H1 (cell line): ENCODE measurements at regions not wholly inside any gene's neighbourhood (a gene's known extent, or its start where the extent isn't known, plus 50 kb on each side); places are given as distances from the start of the nearest gene placed in this dataset.

ENCODE experiments used
- CTCF ChIA-PET: fragments of 300-600 bp; sonication (Branson Sonifier 250); formaldehyde crosslinking; loops from one replicate; lab custom pipeline; 2021; ENCODE audit not compliant: partially characterized antibody; lab: Charles Lee
- POLR2A ChIA-PET: fragments of 300-600 bp; sonication (Branson Sonifier 250); formaldehyde crosslinking; loops from one replicate; lab custom pipeline; 2021; ENCODE audit warnings: inconsistent platforms; ENCODE audit not compliant: partially characterized antibody; lab: Charles Lee
- DNase-seq, 2 experiments: peaks; one replicate each; pipeline versions ENCODE4 v3.0.0 to v3.0.0-alpha.2; 2010 to 2022; ENCODE audit warnings: low spot score in 2 of 2, low read depth in 1 of 2, mixed read lengths in 1 of 2
- FAIRE-seq: peaks from 2 replicates; lab custom pipeline; 2011; peaks lifted over from hg19 to GRCh38; lab: Jason Lieb, UNC
- H2AFZ ChIP-seq: 2 replicates; pipeline ENCODE4 v1.8.1; 2012; ENCODE audit warnings: low read length, inconsistent platforms
- H2AK5ac ChIP-seq: 2 replicates; pipeline ENCODE4 v1.6.1; 2013; ENCODE audit warnings: low read depth, low read length
- H2BK120ac ChIP-seq: replicated peaks from 2 replicates; pipeline ENCODE3; 2013; ENCODE audit warnings: low read depth, low read length, inconsistent platforms
- H2BK12ac ChIP-seq: 2 replicates; pipeline ENCODE4 v1.6.1; 2013; ENCODE audit warnings: low read depth, low read length
- H2BK15ac ChIP-seq: 2 replicates; pipeline ENCODE4 v1.6.1; 2013; ENCODE audit warnings: low read length
- H2BK20ac ChIP-seq: 2 replicates; pipeline ENCODE4 v1.6.1; 2013; ENCODE audit warnings: low read length
- H2BK5ac ChIP-seq: 2 replicates; pipeline ENCODE4 v1.6.1; 2013; ENCODE audit warnings: low read depth, low read length
- H3K14ac ChIP-seq: 2 replicates; pipeline ENCODE4 v1.6.1; 2013; ENCODE audit warnings: inconsistent platforms; ENCODE audit not compliant: insufficient read length
- H3K18ac ChIP-seq: 2 replicates; pipeline ENCODE4 v1.6.1; 2013; ENCODE audit warnings: low read length; ENCODE audit errors: extremely low read depth
- H3K23ac ChIP-seq: 2 replicates; pipeline ENCODE4 v1.6.1; 2013; ENCODE audit warnings: inconsistent platforms; ENCODE audit not compliant: insufficient read length
- H3K23me2 ChIP-seq: 2 replicates; pipeline ENCODE4 v1.6.1; 2013; ENCODE audit warnings: low read depth, low read length
- H3K27ac ChIP-seq: 2 replicates; pipeline ENCODE4 v1.6.1; 2011; ENCODE audit warnings: low read depth, low read length, inconsistent platforms
- H3K27me3 ChIP-seq, 4 experiments: replicated peaks in 1 of 4; 1 replicate in 1 of 4; 2 replicates in 3 of 4; pipeline versions ENCODE4 v1.6.1 to v1.8.1; 2011 to 2013; ENCODE audit warnings: low read length in 3 of 4, mild to moderate bottlenecking in 3 of 4, inconsistent platforms in 2 of 4, mixed read lengths in 2 of 4, moderate library complexity in 1 of 4; ENCODE audit not compliant: control insufficient read depth in 3 of 4, insufficient read depth in 3 of 4; ENCODE audit errors: extremely low read depth in 1 of 4
- H3K36me3 ChIP-seq, 4 experiments: 2 replicates each; pipeline versions ENCODE4 v1.6.1 to v1.8.1; 2011 to 2013; ENCODE audit warnings: mild to moderate bottlenecking in 4 of 4, low read length in 3 of 4, moderate library complexity in 2 of 4, control low read depth in 1 of 4, inconsistent platforms in 1 of 4; ENCODE audit not compliant: insufficient read depth in 4 of 4, control insufficient read depth in 2 of 4
- H3K4ac ChIP-seq: replicated peaks from 2 replicates; pipeline ENCODE3; 2013; ENCODE audit warnings: low read length, low read depth, mixed read lengths, inconsistent platforms; ENCODE audit not compliant: insufficient read length
- H3K4me1 ChIP-seq, 4 experiments: replicated peaks in 1 of 4; 1 replicate in 1 of 4; 2 replicates in 3 of 4; pipeline versions ENCODE4 v1.6.1 to v1.8.1; 2011 to 2013; ENCODE audit warnings: low read length in 3 of 4, inconsistent platforms in 2 of 4, mixed read lengths in 1 of 4; ENCODE audit not compliant: insufficient read depth in 4 of 4, control insufficient read depth in 3 of 4
- H3K4me2 ChIP-seq, 2 experiments: 2 replicates each; pipeline versions ENCODE4 v1.6.1 to v1.8.1; 2011 to 2013; ENCODE audit warnings: low read depth in 2 of 2, low read length in 2 of 2, control low read depth in 1 of 2, inconsistent platforms in 1 of 2, mild to moderate bottlenecking in 1 of 2; ENCODE audit not compliant: insufficient read depth in 1 of 2
- H3K4me3 ChIP-seq, 4 experiments: fragments of 200-600, 300-600 bp in 1 of 4; sonication (generic), shearing (Covaris generic), sonication (Bioruptor Twin) in 1 of 4; 2 replicates each; pipeline versions ENCODE4 v1.5.1 to v1.8.1; 2011 to 2016; ENCODE audit warnings: low read length in 4 of 4, low read depth in 3 of 4, control low read depth in 2 of 4, inconsistent platforms in 2 of 4, mild to moderate bottlenecking in 2 of 4, mixed read lengths in 1 of 4, moderate library complexity in 1 of 4; ENCODE audit not compliant: insufficient read depth in 2 of 4; ENCODE audit errors: extremely low read depth in 1 of 4
- H3K56ac ChIP-seq: replicated peaks from 2 replicates; pipeline ENCODE3; 2013; ENCODE audit warnings: low read depth, mild to moderate bottlenecking, mixed read lengths, low read length, inconsistent platforms; ENCODE audit not compliant: insufficient read length
- H3K79me1 ChIP-seq: 2 replicates; pipeline ENCODE4 v1.6.1; 2013; ENCODE audit warnings: low read depth, low read length, control low read depth
- H3K79me2 ChIP-seq, 2 experiments: 2 replicates each; pipeline versions ENCODE4 v1.6.1 to v1.8.1; 2012 to 2013; ENCODE audit warnings: low read length in 2 of 2, mild to moderate bottlenecking in 2 of 2, inconsistent platforms in 1 of 2; ENCODE audit not compliant: insufficient read depth in 2 of 2, control insufficient read depth in 1 of 2
- H3K9ac ChIP-seq, 4 experiments: replicated peaks in 1 of 4; 1 replicate in 1 of 4; 2 replicates in 3 of 4; pipeline versions ENCODE4 v1.6.1 to v1.8.1; 2011 to 2013; ENCODE audit warnings: low read depth in 3 of 4, low read length in 3 of 4, control low read depth in 2 of 4, mild to moderate bottlenecking in 2 of 4, moderate library complexity in 2 of 4, inconsistent platforms in 1 of 4; ENCODE audit errors: extremely low read depth in 1 of 4
- H3K9me3 ChIP-seq, 2 experiments: 2 replicates each; pipeline versions ENCODE4 v1.6.1 to v1.8.1; 2012 to 2013; ENCODE audit warnings: mild to moderate bottlenecking in 2 of 2, moderate library complexity in 2 of 2, control low read depth in 1 of 2, inconsistent platforms in 1 of 2, low read depth in 1 of 2, low read length in 1 of 2, mixed read lengths in 1 of 2; ENCODE audit not compliant: insufficient read depth in 2 of 2
- H4K20me1 ChIP-seq, 2 experiments: replicated peaks in 1 of 2; 2 replicates each; pipeline versions ENCODE3 to v1.8.1; 2011 to 2013; ENCODE audit warnings: inconsistent platforms in 2 of 2, low read length in 2 of 2, mild to moderate bottlenecking in 1 of 2; ENCODE audit not compliant: insufficient read depth in 2 of 2, control insufficient read depth in 1 of 2
- H4K5ac ChIP-seq: 2 replicates; pipeline ENCODE4 v1.6.1; 2013; ENCODE audit warnings: low read length, low read depth, mixed read lengths, inconsistent platforms; ENCODE audit not compliant: insufficient read length
- H4K8ac ChIP-seq: 2 replicates; pipeline ENCODE4 v1.8.0; 2013; ENCODE audit warnings: mild to moderate bottlenecking, moderate library complexity, low read length, inconsistent platforms; ENCODE audit not compliant: insufficient read depth; ENCODE audit errors: extremely low read depth
- H4K91ac ChIP-seq: replicated peaks from 2 replicates; pipeline ENCODE3; 2013; ENCODE audit warnings: low read length, mixed read lengths, inconsistent platforms; ENCODE audit not compliant: insufficient read length
- BCL11A ChIP-seq, 2 experiments: IDR thresholded peaks; one replicate each; pipeline ENCODE4 v1.6.1; 2011; ENCODE audit warnings: low read depth in 2 of 2, low read length in 2 of 2, mild to moderate bottlenecking in 2 of 2
- EP300 ChIP-seq, 2 experiments: IDR thresholded peaks; 1 replicate in 1 of 2; 2 replicates in 1 of 2; pipeline ENCODE4 v1.6.1; 2011 to 2012; ENCODE audit warnings: low read depth in 2 of 2, low read length in 2 of 2, mild to moderate bottlenecking in 2 of 2, borderline replicate concordance in 1 of 2, inconsistent platforms in 1 of 2, moderate library complexity in 1 of 2
- GTF2F1 ChIP-seq: IDR thresholded peaks from 2 replicates; pipeline ENCODE4 v1.6.1; 2012; ENCODE audit warnings: low read depth, low read length, improper control_type of control experiment, borderline replicate concordance
- POLR2AphosphoS5 ChIP-seq: IDR thresholded peaks from 2 replicates; pipeline ENCODE4 v1.6.1; 2011; ENCODE audit warnings: low read depth, low read length
- POU5F1 ChIP-seq: IDR thresholded peaks from 2 replicates; pipeline ENCODE4 v1.6.1; 2011; ENCODE audit warnings: low read depth, mild to moderate bottlenecking, low read length, moderate library complexity
- RXRA ChIP-seq: IDR thresholded peaks from 2 replicates; pipeline ENCODE4 v1.6.1; 2011; ENCODE audit warnings: low read depth, mild to moderate bottlenecking, low read length, moderate library complexity; ENCODE audit not compliant: insufficient read depth
- SP4 ChIP-seq: IDR thresholded peaks from 2 replicates; pipeline ENCODE4 v1.6.1; 2012; ENCODE audit warnings: low read length, inconsistent platforms
- WGBS, 2 experiments: shearing (Covaris generic) in 1 of 2; methylation state at CpG; one replicate each; pipeline versions ENCODE4 v1.1.6 to v1.1.7; 2013 to 2015; ENCODE audit warnings: low lambda C conversion rate in 2 of 2, mixed read lengths in 2 of 2, inconsistent platforms in 1 of 2, low coverage in 1 of 2, missing lambda C conversion rate in 1 of 2; ENCODE audit not compliant: insufficient replicate concordance in 2 of 2, insufficient coverage in 1 of 2, insufficient read length in 1 of 2; ENCODE audit errors: extremely low coverage in 1 of 2, missing lambda C conversion rate in 1 of 2; 5-methylcytosine and 5-hydroxymethylcytosine counted together
- TF ChIP-seq, protein P1 (sequence below): IDR thresholded peaks from 2 replicates; pipeline ENCODE4 v1.6.1; 2012; ENCODE audit warnings: low read length, inconsistent platforms
- TF ChIP-seq, protein P2 (sequence below), 3 experiments: IDR thresholded peaks; 1 replicate in 2 of 3; 2 replicates in 1 of 3; pipeline versions ENCODE4 v1.5.1 to v1.6.1; 2011; ENCODE audit warnings: low read length in 3 of 3, mild to moderate bottlenecking in 3 of 3, inconsistent platforms in 2 of 3, low read depth in 1 of 3, moderate library complexity in 1 of 3; ENCODE audit not compliant: insufficient read depth in 1 of 3; ENCODE audit errors: control extremely low read depth in 1 of 3

DNA sequence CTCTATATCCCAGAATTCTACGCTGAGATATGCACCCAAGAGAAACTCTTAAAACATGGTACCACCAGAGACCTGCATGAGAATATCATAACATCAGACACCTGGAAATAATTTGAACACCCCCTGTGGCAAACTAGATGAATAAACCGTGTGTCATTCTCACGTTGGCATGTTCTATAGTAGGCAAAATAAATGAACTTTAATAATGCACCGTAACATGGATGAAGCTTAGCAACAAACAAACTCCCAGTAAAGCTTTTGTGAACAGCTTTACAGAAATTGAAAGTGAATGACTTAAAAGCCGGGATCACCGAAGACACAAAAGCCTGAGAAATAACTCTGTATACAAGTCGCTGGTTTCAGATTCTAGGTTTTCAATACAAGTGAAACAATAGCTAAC lies 1166.8 kb upstream of the CITED2 start:
- no peak overlapping the region for H3K9ac ChIP-seq
- no peaks in the 10 kb centered on the region for H3K79me2 ChIP-seq
- WGBS, 2 experiments: 95% methylated on average over 7 of the region's 7 CpGs; no CpG with 5 or more reads in 1 of the 2 experiments
- H3K23ac ChIP-seq: no peak overlapping the region
- H4K8ac ChIP-seq: no peak overlapping the region
- H4K5ac ChIP-seq: no peak overlapping the region
- no peaks in the 10 kb centered on the region for H3K27me3 ChIP-seq
- no peak overlapping the region for H2BK120ac ChIP-seq
- TF ChIP-seq, protein P1, sequence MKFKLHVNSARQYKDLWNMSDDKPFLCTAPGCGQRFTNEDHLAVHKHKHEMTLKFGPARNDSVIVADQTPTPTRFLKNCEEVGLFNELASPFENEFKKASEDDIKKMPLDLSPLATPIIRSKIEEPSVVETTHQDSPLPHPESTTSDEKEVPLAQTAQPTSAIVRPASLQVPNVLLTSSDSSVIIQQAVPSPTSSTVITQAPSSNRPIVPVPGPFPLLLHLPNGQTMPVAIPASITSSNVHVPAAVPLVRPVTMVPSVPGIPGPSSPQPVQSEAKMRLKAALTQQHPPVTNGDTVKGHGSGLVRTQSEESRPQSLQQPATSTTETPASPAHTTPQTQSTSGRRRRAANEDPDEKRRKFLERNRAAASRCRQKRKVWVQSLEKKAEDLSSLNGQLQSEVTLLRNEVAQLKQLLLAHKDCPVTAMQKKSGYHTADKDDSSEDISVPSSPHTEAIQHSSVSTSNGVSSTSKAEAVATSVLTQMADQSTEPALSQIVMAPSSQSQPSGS: no peak
- TF ChIP-seq POU5F1 (no peak), BCL11A (IDR thresholded peaks at IDR 0.05; ENCODE audit: low read depth in 2 of 2, low read length in 2 of 2) (no peak), RXRA (no peak), SP4 (no peak), POLR2AphosphoS5 (no peak), GTF2F1 (no peak), EP300 (IDR thresholded peaks at IDR 0.05; ENCODE audit: borderline replicate concordance in 1 of 2, low read depth in 2 of 2, low read length in 2 of 2) (no peak)
- TF ChIP-seq, protein P2, sequence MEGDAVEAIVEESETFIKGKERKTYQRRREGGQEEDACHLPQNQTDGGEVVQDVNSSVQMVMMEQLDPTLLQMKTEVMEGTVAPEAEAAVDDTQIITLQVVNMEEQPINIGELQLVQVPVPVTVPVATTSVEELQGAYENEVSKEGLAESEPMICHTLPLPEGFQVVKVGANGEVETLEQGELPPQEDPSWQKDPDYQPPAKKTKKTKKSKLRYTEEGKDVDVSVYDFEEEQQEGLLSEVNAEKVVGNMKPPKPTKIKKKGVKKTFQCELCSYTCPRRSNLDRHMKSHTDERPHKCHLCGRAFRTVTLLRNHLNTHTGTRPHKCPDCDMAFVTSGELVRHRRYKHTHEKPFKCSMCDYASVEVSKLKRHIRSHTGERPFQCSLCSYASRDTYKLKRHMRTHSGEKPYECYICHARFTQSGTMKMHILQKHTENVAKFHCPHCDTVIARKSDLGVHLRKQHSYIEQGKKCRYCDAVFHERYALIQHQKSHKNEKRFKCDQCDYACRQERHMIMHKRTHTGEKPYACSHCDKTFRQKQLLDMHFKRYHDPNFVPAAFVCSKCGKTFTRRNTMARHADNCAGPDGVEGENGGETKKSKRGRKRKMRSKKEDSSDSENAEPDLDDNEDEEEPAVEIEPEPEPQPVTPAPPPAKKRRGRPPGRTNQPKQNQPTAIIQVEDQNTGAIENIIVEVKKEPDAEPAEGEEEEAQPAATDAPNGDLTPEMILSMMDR (IDR thresholded peaks at IDR 0.05; ENCODE audit: control extremely low read depth in 1 of 3, insufficient read depth in 1 of 3, low read depth in 1 of 3, low read length in 3 of 3): no peak
- H2AK5ac ChIP-seq: no peak overlapping the region
- no peak overlapping the region for H2BK5ac ChIP-seq
- no peak overlapping the region for H3K18ac ChIP-seq
- no peak overlapping the region for H3K56ac ChIP-seq
- H4K20me1 ChIP-seq: no peaks in the 10 kb centered on the region
- DNase-seq (no peak), FAIRE-seq (no peak)
- no peak overlapping the region for H2BK20ac ChIP-seq
- no peak overlapping the region for H2BK12ac ChIP-seq
- H3K4me1 ChIP-seq: peaks cover 0 to 8% (median 1%) of the 10 kb centered on the region in 4 experiments; a peak in 2 of 7 replicates
- ChIA-PET CTCF (no interaction called here), POLR2A (no interaction called here)
- H2AFZ ChIP-seq: no peak overlapping the region
- H3K27ac ChIP-seq: no peak overlapping the region
- no peak overlapping the region for H4K91ac ChIP-seq
- H3K36me3 ChIP-seq: no peaks in the 10 kb centered on the region
- no peaks in the 10 kb centered on the region for H3K23me2 ChIP-seq
- no peak overlapping the region for H2BK15ac ChIP-seq
- H3K4me3 ChIP-seq: no peak overlapping the region
- H3K79me1 ChIP-seq: no peaks in the 10 kb centered on the region
- H3K14ac ChIP-seq: no peak overlapping the region
- no peak overlapping the region for H3K4me2 ChIP-seq
- H3K9me3 ChIP-seq: no peaks in the 10 kb centered on the region
- no peak overlapping the region for H3K4ac ChIP-seq
